NT2/D1 (cell line): ENCODE measurements at regions not wholly inside any gene's neighbourhood (a gene's known extent, or its start where the extent isn't known, plus 50 kb on each side); places are given as distances from the start of the nearest gene placed in this dataset.
"Not testable (repeated sequence)": the region's sequence is repeated elsewhere in the genome, so short reads cannot be mapped to it uniquely, and the experiment has no call there.

Experiments
- SUZ12 ChIP-seq: IDR thresholded peaks from 2 replicates; pipeline ENCODE4 v1.6.1; 2011; ENCODE audit not compliant: insufficient read length, insufficient read depth; ENCODE audit errors: extremely low read depth
- YY1 ChIP-seq: IDR thresholded peaks from 2 replicates; pipeline ENCODE4 v1.6.1; 2011; ENCODE audit not compliant: insufficient read length, insufficient read depth
- ZNF274 ChIP-seq: IDR thresholded peaks from 2 replicates; pipeline ENCODE4 v1.6.1; 2011; ENCODE audit warnings: mild to moderate bottlenecking, low read depth, low read length

- not testable (repeated sequence) for TF ChIP-seq SUZ12, ZNF274, YY1
Measured at GRCh38 chr16:65691846-65692245, 570.0 kb upstream of the CDH11 start.
